K562 (cell line): ENCODE measurements at regions not wholly inside any gene's neighbourhood (a gene's known extent, or its start where the extent isn't known, plus 50 kb on each side); places are given as distances from the start of the nearest gene placed in this dataset.

Experiments used
- ATAC-seq: fragments of 200-7000 bp; cut with Tn5 transposase; 3 replicates; pipeline ENCODE4 v1.9.1; 2020; ENCODE audit warnings: moderate library complexity
- BruUV-seq: library from RNA; stranded (reverse); fragments of 400-500 nt; replicated peaks from 2 replicates; lab custom pipeline; 2021; lab: Mats Ljungman, UMichigan
- CTCF ChIA-PET: fragments of 300-600 bp; formaldehyde crosslinking; extraction: SDS; loops from one replicate; lab custom pipeline; 2021; ENCODE audit warnings: low intra/inter-chr PET ratio; lab: Yijun Ruan, JAX
- POLR2A ChIA-PET: fragments of 300-600, 350-650 bp; sonication (Branson Sonifier 250); formaldehyde crosslinking; extraction: SDS; loops from one replicate; lab custom pipeline; 2021; ENCODE audit warnings: antibody characterized with exemption, inconsistent platforms; lab: Yijun Ruan, JAX
- DNase-seq, 4 experiments: peaks; one replicate each; pipeline versions ENCODE4 v3.0.0 to v3.0.0-alpha.2; 2011 to 2018; ENCODE audit warnings: low spot score in 3 of 4, mixed read lengths in 3 of 4; ENCODE audit errors: extremely low read depth in 1 of 4
- FAIRE-seq: peaks from 2 replicates; lab custom pipeline; 2011; peaks lifted over from hg19 to GRCh38; lab: Jason Lieb, UNC
- H2AFZ ChIP-seq: 2 replicates; pipeline ENCODE4 v1.6.0; 2011; ENCODE audit warnings: low read depth, low read length, control low read depth, inconsistent platforms
- H3K27ac ChIP-seq: fragments of 200-600 bp; 3 replicates; pipeline ENCODE4 v1.8.0; 2011; ENCODE audit warnings: low read depth, mild to moderate bottlenecking, control low read depth, inconsistent platforms, low read length, moderate library complexity, mixed read lengths; ENCODE audit errors: extremely low read depth
- H3K27me3 ChIP-seq, 2 experiments: fragments of 300-600 bp in 1 of 2; 2 replicates in 1 of 2; 3 replicates in 1 of 2; pipeline versions ENCODE4 v1.6.0 to v1.8.0; 2011; ENCODE audit warnings: inconsistent platforms in 2 of 2, low read length in 2 of 2, mild to moderate bottlenecking in 1 of 2, mixed read lengths in 1 of 2, moderate library complexity in 1 of 2; ENCODE audit not compliant: control insufficient read depth in 2 of 2, insufficient read depth in 2 of 2
- H3K36me3 ChIP-seq: fragments of 300-600 bp; 3 replicates; pipeline ENCODE4 v1.8.0; 2011; ENCODE audit warnings: mild to moderate bottlenecking, low read length, inconsistent platforms; ENCODE audit not compliant: control insufficient read depth, insufficient read depth
- H3K4me1 ChIP-seq, 2 experiments: fragments of 200-600 bp in 1 of 2; replicated peaks in 1 of 2; 2 replicates in 1 of 2; 3 replicates in 1 of 2; pipeline versions ENCODE4 v1.5.1 to v1.8.0; 2011; ENCODE audit warnings: inconsistent platforms in 2 of 2, low read length in 2 of 2, mild to moderate bottlenecking in 1 of 2, mixed read lengths in 1 of 2, moderate library complexity in 1 of 2; ENCODE audit not compliant: control insufficient read depth in 2 of 2, insufficient read depth in 2 of 2
- H3K4me2 ChIP-seq: 2 replicates; pipeline ENCODE4 v1.6.1; 2011; ENCODE audit warnings: low read length, control low read depth, inconsistent platforms, mixed read lengths; ENCODE audit not compliant: insufficient read depth
- H3K4me3 ChIP-seq: fragments of 200-600 bp; sonication (generic), shearing (Covaris generic); 2 replicates; pipeline ENCODE4 v1.5.1; 2016; ENCODE audit warnings: control low read depth, inconsistent platforms
- H3K79me2 ChIP-seq: fragments of 200-600 bp; 3 replicates; pipeline ENCODE4 v1.8.0; 2011; ENCODE audit warnings: low read length, inconsistent platforms; ENCODE audit not compliant: control insufficient read depth, insufficient read depth
- H3K9ac ChIP-seq, 2 experiments: 2 replicates each; pipeline versions ENCODE4 v1.6.0 to v1.6.1; 2011; ENCODE audit warnings: low read depth in 2 of 2, low read length in 2 of 2, control low read depth in 1 of 2, inconsistent platforms in 1 of 2, mild to moderate bottlenecking in 1 of 2, mixed read lengths in 1 of 2; ENCODE audit not compliant: insufficient read depth in 1 of 2
- H3K9me1 ChIP-seq: one replicate; pipeline ENCODE4 v1.6.0; 2011; ENCODE audit warnings: inconsistent platforms, mild to moderate bottlenecking, low read length, moderate library complexity; ENCODE audit not compliant: control insufficient read depth, insufficient read depth
- H3K9me3 ChIP-seq: replicated peaks from 2 replicates; pipeline ENCODE4 v1.5.1; 2011; ENCODE audit warnings: low read depth, low read length, inconsistent platforms; ENCODE audit not compliant: control insufficient read depth, insufficient read depth
- H4K20me1 ChIP-seq: replicated peaks from 2 replicates; pipeline ENCODE4 v1.6.1; 2011; ENCODE audit warnings: low read length, inconsistent platforms, mixed read lengths; ENCODE audit not compliant: control insufficient read depth, insufficient read depth
- BRD4 ChIP-seq: fragments of 200-600 bp; sonication (generic); IDR thresholded peaks from 2 replicates; pipeline ENCODE4 v1.6.1; 2017; ENCODE audit warnings: inconsistent platforms
- FOXA3 ChIP-seq, 2 experiments: fragments of 450-650 bp in 1 of 2; sonication (generic) in 1 of 2; formaldehyde crosslinking; IDR thresholded peaks in 1 of 2; conservative IDR thresholded peaks in 1 of 2; 2 replicates each; pipeline versions ENCODE4 v1.4.0 to v1.8.0; 2020 to 2022; ENCODE audit warnings: mild to moderate bottlenecking in 2 of 2, missing genetic modification reagents in 1 of 2
- MEIS2 ChIP-seq: fragments of 450-650 bp; IDR thresholded peaks from 2 replicates; pipeline ENCODE4 v1.6.1; 2014; ENCODE audit warnings: mild to moderate bottlenecking; ENCODE audit not compliant: partially characterized antibody
- MTA1 ChIP-seq: fragments of 450-650 bp; IDR thresholded peaks from 2 replicates; pipeline ENCODE4 v1.6.1; 2017; ENCODE audit warnings: borderline replicate concordance
- POLR2A ChIP-seq: fragments of 450-650 bp; conservative IDR thresholded peaks from 2 replicates; pipeline ENCODE4 v1.6.1; 2016
- SOX6 ChIP-seq: fragments of 450-650 bp; IDR thresholded peaks from 2 replicates; pipeline ENCODE4 v1.6.1; 2014; ENCODE audit warnings: mild to moderate bottlenecking
- SPI1 ChIP-seq: IDR thresholded peaks from 2 replicates; pipeline ENCODE4 v1.6.1; 2011; ENCODE audit warnings: low read depth, low read length, control low read depth, borderline replicate concordance
- ZEB2 ChIP-seq: fragments of 450-650 bp; IDR thresholded peaks from 2 replicates; pipeline ENCODE4 v1.6.1; 2016
- ZKSCAN8 ChIP-seq: fragments of 200-800 bp; sonication (Bioruptor generic); IDR thresholded peaks from 2 replicates; pipeline ENCODE4 v1.6.1; 2016; ENCODE audit warnings: missing genetic modification characterization, missing compliant biosample characterization
- ZNF263 ChIP-seq: sonication (generic); formaldehyde crosslinking; IDR thresholded peaks from 2 replicates; pipeline ENCODE4 v1.8.0; 2022; ENCODE audit warnings: mild to moderate bottlenecking, missing genetic modification reagents, borderline replicate concordance
- ZNF277 ChIP-seq: fragments of 250-450 bp; sonication (Bioruptor Pico); IDR thresholded peaks from 2 replicates; pipeline ENCODE4 v1.8.0; 2022; ENCODE audit warnings: inconsistent platforms, mild to moderate bottlenecking, moderate library complexity, borderline replicate concordance
- in situ Hi-C: fragments of 300-500 bp; cut with MboI; formaldehyde crosslinking; loops from 4 replicates; pipeline ENCODE4 v1.15.0; 2018; ENCODE audit warnings: inconsistent platforms, mixed read lengths
- intact Hi-C: fragments of 100-400 bp; cut with micrococcal nuclease; formaldehyde crosslinking; loops from 2 replicates; pipeline ENCODE4 v1.14.2; 2022

- in situ Hi-C loops, result no loop called here
- Histone ChIP-seq H3K9me3 (no peaks in the 10 kb centered on the region), H3K9me1 (no peaks in the 10 kb centered on the region), H3K4me2 (no peak overlapping the region), H3K4me1 (peaks cover 0 to 21% of the 10 kb centered on the region in 2 experiments; a peak in 3 of 5 replicates)
- no peak for FAIRE-seq
- TF ChIP-seq POLR2A, result no peak
- no peak for TF ChIP-seq SOX6
- no peak for TF ChIP-seq ZKSCAN8 (CRISPR knock-in tag)
- TF ChIP-seq ZNF263 (CRISPR knock-in tag), result no peak
- no peak for TF ChIP-seq SPI1
- TF ChIP-seq ZEB2, result no peak
- no peak for TF ChIP-seq ZNF277
- TF ChIP-seq, all 486 proteins: peak for 0
- H2AFZ ChIP-seq, result no peak overlapping the region
- H3K27ac ChIP-seq, result no peak overlapping the region
- H3K79me2 ChIP-seq, result no peaks in the 10 kb centered on the region
- no peaks in the 10 kb centered on the region for H4K20me1 ChIP-seq
- H3K4me3 ChIP-seq, result no peak overlapping the region
- POLR2A ChIA-PET, result no interaction called here
- H3K9ac ChIP-seq, result no peak overlapping the region
- no peaks in the 10 kb centered on the region for H3K27me3 ChIP-seq
- no peaks in the 10 kb centered on the region for H3K36me3 ChIP-seq
- ATAC-seq, result no peak
- DNase-seq, result no peak
- CTCF ChIA-PET, result no interaction called here
- BruUV-seq, result no TSS peak
- intact Hi-C loops, result no loop called here
These were observed 66.4 kb upstream of the ZNF804B start for GRCh38 chr7:88693131-88693530.

DNA sequence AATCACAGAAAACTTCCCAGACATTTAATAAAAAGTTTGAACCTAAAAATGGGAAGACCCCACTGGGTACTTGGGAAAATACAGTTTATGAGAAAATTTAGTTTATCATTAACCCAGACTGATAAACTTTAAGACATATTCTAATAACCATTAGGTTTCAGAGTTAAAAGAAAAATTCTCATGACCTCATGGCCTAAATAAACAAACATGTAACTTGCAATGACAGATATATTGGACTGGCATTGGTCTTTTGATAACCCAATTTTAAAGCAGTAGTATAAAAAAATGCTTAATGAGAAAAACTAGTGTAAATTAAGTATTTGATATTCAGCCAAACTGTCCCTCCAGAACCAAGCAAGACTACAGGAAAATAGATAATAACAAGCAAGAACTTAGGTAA is 67.0 kb upstream of the ZNF804B start:
- no peaks in the 10 kb centered on the region for H3K9me3 ChIP-seq
- H3K4me1 ChIP-seq, result peaks cover 0 to 21% of the 10 kb centered on the region in 2 experiments; a peak in 3 of 5 replicates
- no peak for FAIRE-seq
- ChIA-PET CTCF (no interaction called here), POLR2A (no interaction called here)
- no peak for ATAC-seq
- H3K27ac ChIP-seq, result no peak overlapping the region
- no peaks in the 10 kb centered on the region for H3K36me3 ChIP-seq
- BruUV-seq, result no TSS peak
- no peak for TF ChIP-seq BRD4
- peak in 1 of 2 experiments; percentile 57; a peak in 2 of 4 replicates for TF ChIP-seq FOXA3 (CRISPR knock-in tag; conservative IDR thresholded peaks at IDR 0.05 in 1 of 2, IDR thresholded peaks at IDR 0.05 in 1 of 2)
- no peak for TF ChIP-seq MTA1
- TF ChIP-seq MEIS2, result peak; percentile 63
- H4K20me1 ChIP-seq, result no peaks in the 10 kb centered on the region
- H2AFZ ChIP-seq, result no peak overlapping the region
- DNase-seq, result no peak
- no peak overlapping the region for H3K4me3 ChIP-seq
- H3K27me3 ChIP-seq, result no peaks in the 10 kb centered on the region
- H3K9me1 ChIP-seq, result no peaks in the 10 kb centered on the region
- intact Hi-C loops (no loop called here), in situ Hi-C loops (no loop called here)
- H3K4me2 ChIP-seq, result no peak overlapping the region
- no peak overlapping the region for H3K9ac ChIP-seq
- no peaks in the 10 kb centered on the region for H3K79me2 ChIP-seq
